ENCODE measurements at regions not wholly inside any gene's neighbourhood (a gene's known extent, or its start where the extent isn't known, plus 50 kb on each side); places are given as distances from the start of the nearest gene placed in this dataset.

DNA sequence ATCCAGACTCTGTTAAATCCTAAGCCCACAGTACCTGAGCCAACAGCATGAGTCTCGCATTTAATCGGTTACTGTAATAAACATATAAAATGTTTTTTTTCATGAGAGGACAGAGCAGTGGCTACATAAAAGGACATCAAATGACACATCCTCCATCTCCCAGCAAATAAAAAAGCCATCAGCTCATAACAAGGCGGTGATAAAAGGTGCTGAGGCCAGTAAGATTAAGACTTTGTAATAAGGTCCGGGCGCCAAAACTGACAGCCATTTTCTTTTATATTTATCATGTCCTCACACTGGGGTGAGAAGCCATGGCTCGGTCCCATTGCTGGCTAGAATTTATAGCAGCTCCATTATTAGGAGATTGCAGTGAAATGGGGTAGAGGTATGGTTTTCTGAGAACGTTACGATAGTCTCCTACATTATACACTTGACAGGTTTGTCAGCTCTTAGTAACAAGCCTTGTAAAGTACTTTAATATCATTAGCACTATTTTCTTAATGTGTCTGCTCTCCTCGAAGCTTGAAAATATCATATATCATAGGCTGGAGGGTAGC, 977.8 kb upstream of the NR2F2 start:
- no peak for DNase-seq

DNA sequence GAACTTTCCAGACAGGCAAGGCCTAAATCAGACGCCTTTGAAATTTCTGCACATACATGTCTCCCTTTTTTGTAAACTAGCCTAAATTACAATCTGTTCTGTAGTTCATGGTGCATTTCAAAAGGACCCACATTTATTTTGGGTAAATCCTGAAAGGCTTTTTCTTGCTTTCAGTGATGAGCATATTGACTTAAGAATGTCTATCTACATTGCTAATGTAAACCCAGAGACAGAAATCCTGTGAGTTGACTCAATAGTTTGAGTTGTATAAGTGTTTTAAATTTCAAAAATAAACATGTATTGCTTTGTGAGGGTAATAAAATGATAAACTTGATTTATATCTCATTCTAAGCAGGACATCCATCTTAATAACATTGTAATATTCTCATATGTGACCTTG, 977.0 kb upstream of the NR2F2 start:
- DNase-seq: no peak

DNA sequence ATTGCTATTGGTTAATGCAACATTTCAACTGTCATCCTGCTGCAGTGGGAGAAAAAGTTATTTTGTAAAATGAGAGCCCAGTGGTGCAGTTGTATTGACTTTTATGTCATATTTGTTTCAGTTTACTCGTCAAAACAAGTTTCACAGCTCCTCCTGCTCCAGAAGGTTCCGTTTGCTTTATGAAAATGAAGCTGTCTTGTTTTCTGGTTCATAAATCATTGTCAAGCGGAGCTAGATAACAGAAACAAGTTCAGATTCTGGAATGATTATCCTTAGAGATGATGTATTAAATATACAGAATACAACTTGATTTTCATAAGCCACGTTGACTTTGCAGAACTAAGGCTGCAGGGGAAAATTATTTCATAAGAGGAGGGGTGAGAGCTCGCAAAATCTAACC, 970.5 kb upstream of the NR2F2 start:
- no peak for DNase-seq

DNA sequence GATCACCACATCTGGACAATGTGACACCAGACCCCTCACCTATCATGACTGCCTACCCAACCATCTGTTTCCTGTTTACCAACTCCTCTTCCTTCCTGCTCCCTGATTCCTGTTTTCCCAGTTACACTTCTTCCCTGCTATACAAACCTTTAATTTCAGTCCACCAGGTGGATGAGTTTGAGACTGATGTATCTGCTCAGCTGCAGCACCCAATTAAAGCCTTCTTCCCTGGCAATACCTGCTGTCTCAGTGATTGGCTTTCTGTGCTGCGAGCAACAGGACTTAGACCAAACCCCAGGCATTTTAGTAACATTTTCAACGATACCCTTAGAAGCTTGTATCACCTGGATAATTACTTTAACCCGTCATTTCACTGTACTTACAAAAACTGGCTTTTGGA, 968.2 kb upstream of the NR2F2 start:
- no peak for DNase-seq

DNA sequence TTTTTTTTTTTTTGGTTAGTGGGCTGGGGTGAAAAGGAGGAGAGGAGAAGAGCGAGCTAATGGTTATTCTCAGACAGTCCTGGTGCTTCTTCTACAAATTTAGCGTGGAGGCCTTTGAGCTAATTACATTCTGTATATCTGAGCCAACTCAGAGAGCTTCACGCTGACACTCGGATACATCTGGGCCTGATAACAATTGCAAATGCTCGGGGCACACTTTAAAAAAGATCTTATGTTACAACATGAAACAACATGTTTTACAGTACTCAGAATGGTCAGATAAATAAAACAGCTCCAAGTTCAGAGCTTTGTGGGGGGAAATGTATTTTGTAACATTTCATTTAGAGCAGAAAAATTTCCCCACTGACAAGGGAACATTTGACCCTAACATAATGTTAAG, 966.9 kb upstream of the NR2F2 start:
- DNase-seq: no peak

DNA sequence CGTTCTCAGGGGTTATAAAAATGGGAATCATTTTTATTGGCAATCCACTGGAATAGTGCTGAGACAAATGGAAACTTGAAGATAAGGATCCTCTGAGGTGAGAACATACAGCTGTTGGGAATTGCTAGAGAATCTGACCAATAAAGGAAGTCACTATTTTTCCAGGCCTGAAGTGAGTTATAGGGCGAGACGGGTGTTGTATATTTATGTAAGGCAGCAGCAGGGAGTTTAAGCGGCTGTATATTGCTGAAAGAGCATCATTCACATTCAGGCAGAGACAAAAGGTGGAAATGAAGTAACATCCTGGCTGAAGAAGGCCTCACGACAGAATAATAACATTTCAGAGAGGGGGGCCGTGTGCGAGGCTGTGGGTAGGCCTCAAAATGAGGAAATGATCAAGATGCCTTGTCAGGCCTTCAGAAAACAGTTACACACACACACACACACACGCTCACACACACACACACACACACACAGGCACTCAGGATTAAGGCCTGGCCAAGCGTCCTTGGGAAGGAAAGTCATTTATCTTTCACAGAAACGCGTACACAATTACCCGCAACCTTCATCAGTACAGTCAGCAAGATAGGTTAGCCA, 964.9 kb upstream of the NR2F2 start:
- no peak for DNase-seq

DNA sequence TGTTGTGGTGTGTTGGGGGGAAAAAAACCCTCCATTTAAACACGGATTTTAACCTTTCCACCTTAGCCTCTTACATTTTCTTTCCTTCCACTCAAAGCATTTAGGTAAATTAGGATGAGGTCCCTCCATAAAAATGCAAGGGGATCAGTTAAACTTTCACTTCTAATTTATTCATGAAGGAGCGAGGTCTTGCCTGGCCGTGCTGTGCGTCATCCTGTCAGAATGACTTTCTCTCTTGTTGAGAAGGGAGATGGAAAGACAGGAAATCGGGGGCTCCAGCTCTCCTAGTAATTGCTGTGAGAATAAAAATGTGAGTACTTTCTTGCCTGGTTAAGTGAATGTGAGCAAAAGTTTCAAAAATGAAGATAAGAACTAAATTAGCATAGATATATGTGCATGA, 962.3 kb upstream of the NR2F2 start:
- no peak for DNase-seq

DNA sequence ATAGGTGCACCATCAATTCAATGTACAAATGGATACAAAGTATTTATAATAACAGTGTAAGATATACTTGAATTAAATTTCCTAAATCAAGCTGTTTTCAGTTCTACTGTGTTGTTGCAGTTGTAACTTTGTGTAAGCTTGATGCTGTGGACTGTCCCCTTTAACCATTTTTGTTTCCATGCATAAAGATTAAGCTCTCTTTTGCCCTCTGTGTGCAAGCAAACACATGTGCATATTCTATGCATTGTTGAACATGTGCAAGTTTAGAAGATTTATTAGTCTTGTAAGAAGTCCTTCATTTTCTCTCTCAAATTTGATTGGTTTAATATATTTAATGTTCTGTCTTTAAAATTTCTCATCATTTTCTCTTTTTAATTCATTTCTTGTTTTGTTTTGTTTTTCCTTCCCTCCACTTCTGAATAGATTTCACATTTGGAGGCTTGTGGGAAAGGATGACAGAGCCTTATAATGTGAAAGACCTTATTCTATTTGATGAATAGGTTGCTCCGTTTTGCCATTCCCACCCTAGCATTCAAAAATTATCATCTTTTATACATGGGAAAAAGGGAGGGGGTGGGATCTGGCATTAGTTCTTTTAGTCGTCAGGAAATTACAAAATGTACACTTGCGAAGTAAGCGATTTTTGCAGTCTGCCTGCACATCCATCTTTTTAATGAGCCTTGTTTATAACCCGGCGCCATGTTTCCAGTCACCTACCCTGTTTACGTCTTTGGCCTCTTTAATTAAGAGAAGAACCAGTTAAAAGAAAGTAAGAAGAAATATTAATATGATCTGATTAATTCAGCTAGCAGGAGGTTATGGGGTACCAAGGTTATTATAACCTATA, 961.5 kb upstream of the NR2F2 start:
- DNase-seq: no peak

DNA sequence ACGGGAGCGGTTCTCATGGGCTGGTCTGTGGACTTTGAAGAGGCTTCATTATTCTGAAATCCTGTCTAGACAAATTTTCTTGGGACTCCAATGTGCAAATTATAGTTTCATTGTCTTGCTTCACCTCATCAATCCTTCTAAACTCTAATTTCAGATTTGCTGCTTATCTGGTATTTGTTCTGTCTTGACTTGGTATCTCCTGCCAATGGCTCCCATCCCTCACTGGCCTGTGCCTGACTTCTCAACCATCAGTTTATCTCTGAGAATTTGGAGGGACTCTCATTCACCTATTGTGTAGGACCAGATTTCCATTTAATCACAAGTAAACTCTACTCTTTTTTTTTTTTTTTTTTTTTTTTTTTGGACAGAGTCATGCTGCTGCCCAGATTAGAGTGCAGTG, 960.2 kb upstream of the NR2F2 start:
- DNase-seq: no peak

DNA sequence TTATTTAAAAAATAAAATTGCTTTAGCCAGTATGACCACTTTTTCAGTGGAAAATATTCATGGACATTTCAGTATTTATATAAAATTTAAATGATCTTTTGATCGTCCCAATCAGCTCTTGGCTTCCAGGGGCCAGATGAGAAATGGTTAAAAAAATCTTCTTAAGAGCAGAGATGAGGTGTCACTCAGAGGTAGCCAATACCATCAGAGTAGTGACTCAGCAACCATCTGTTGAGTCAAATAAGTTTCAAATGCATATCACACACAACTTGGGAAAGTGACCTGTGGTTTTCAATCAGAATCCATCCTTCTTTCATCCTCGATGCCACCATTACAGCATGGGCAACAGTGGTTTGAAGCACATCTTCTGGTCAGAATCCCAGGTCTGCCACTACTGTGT, 958.8 kb upstream of the NR2F2 start:
- DNase-seq: no peak

DNA sequence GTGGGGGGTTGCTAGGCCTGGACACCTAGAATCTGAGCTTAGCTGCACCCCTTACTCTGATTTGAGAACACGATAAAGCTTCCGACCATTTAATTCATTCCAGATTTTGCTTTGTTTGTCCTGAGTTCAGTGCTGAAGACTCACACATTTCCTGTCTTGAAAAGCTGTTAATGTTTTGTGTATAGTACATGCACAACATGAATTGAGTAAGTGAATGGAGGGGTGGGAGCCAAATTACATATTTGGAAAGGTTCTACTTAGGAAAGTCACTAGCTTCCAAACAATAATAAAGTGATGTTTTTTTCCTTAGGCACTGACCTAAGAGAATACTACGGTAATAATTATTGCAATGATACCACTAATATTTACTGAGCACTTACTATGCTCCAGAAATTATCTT, 955.2 kb upstream of the NR2F2 start:
- no peak for DNase-seq

DNA sequence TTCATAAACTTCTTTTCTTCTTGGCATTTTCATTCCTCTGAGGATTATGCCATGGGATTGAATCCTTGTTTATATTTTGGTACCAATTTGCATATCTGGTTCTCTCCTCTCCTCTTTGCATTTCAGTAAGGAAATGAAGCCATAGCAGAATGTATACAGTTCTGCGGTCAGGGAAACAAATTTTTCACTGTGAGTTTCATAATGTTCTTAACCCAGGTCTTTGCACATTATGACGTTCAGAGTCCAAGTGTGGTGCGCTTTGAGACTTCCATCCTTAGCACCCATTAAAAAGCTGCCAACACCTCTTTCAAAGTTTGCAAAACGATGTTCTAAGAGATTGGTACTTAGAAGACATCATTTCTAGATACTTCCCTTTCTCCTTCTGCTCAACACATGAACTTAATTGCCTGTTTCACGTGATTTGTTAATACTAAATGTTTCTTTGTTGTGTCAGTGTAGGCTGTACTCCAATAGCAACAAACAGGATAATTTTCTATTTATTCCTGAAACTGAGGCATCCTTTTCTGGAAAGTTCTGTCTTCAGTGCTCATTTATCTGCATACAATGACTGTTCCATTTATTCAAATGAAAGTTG, 953.1 kb upstream of the NR2F2 start:
- DNase-seq: no peak

DNA sequence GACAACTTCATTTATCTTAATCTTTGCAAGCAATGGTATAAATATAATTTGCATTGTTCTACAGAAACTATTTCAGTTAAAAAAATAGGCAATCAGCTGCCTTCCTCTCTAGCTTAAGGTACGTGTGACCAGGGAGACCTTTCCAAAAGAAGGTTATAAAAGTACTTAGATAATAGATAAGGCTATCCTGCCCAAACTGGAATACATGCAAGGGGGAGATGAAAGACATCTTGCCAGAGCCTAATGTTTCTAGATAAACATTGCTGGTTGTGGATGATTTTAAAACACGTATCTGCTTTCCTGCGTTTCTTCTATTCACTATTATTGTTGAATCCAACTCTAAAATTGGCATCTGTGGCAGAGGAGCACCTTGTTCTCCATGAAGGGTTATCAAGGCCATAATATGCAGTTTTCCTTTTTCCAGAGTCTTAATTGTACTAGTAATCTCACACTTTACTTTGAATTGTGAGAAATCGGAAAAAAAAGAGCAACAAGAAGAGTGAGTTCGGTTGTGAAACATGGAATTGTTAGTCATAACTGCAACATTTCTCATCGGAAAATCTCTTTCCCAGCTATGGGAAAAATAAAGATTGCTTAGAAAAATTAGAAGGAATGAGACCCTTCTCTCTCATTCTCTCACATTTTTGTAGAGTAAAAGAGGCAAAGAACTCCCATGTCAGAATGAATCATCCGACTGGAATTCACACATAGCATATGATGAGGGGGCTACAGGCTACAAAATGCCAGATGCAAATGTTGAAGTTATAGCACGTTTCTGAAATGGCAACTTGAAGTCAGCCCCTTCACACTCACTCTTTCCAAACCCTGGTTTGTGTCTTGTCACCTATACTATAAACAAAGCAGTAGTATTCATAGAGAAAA, 936.1 kb upstream of the NR2F2 start:
- DNase-seq: no peak

DNA sequence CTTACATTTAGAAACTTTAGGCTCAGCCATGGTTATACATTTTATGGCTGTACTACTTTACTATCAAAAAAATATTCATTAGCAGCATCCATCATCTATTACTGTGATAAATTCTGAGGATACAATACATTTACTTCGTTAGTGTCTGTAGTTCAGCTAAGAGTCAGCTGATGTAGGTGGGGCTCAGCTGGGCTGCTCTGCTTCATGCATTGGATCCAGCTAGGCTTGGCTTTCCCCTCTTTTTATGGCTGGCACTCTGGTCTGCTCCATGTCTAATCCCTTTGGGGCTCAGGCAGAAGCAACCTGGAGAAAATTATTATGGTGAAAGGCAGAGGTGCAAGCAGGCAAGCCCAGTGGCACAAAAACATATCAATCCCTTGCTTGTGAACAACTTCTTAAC, 930.1 kb upstream of the NR2F2 start:
- DNase-seq: no peak

DNA sequence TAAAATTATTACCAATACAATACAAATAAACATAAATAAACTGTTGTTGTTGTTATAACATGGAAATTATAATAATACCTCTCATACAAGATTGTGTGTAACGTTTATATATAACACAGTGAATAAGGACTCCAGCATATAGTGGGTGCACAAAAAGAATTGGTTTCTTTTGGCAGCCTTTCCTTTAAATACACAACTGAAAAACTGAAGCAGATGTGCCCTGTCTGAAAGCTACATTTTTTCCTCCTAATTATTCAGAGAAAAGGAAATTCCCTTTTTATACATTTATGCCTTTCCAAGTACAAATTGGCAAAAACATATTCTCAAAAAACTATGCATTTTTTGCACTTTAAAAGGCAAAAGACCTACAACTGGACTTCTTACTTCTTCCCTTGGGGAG, 928.9 kb upstream of the NR2F2 start:
- DNase-seq: no peak

DNA sequence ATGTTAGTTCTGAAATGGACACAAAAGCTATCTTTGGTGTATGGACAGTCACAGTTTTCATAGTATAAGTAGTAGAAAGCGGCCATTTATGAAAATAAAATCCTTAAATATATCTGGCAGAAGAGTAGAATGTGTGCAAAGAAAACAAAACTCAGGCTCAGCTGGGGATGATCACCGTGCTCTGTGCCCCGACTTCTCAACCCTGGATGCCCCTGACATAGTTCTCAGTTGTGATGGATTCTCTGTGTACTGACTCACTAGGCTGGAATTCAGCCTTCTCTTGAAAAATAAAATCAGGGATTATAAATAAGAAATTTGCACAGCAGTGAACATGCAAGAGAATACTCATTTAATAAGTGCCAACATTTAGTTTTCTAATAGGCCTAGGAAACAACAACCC, 925.1 kb upstream of the NR2F2 start:
- no peak for DNase-seq

DNA sequence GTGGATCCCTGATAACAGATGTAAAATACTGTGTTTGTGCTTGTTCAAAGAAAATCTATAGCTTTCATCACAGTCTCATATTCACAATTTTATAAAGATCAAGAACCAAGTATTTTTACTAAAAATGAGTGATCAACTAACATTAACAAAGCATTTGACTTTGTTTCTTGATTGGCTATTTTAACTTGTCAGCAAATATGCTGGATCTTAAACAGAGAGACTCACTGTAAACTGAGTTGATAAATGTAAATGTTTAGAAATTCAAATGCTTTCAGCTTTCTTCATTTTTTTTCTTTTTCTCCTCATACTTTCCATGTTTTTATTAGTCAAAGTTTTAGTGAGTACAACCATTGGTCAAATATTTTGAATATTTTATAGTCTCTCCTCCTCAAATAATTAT, 923.0 kb upstream of the NR2F2 start:
- no peak for DNase-seq

DNA sequence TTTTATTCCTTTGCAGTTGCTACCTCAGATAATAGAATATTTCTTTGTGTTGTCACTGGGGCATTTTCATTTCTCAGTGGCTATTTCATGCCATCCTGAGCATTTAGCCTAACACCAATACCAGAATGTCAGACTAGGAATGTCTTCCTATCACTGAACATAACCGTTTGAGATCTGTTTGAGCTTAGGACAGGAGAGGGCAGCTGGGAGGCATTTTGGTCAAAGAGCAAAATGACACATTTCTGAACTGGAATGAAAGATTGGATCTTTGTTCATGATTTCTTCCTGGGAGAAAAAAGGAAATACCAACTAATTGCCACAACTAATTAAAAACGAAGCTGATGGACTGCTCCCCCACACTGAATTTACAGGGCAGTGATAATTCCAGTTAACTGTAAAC, 921.3 kb upstream of the NR2F2 start:
- DNase-seq: no peak

DNA sequence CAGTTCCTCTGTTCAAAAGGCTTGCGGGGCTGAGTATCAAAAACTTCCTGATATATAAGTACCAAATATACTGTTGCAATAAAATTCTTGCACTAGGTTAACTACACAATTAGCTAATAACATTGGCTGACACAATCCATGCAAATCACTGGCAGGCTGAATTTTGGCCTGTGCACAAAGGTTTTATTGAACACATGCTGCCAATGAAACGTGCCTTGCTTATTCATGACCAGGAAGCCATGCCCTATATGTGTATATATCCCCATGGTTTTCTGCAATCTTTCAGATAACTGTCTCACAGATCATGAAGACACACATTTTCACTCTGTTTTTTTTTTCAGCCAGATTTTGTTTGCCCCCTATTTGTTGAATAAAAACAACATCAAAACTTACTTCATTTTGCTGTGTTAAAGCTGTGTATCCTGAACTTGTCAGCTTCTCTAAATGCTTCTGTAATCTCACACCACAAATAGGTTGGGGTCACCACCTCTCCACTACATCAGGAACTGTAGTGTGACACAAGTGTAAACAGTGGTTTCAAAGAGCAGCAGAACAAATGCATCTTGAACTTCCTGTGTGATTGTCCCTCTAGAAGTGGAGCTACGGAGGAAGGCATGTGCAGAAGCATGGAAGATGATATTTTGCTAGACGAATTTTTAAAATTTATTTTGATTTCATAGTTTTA, 920.7 kb upstream of the NR2F2 start:
- DNase-seq: no peak

DNA sequence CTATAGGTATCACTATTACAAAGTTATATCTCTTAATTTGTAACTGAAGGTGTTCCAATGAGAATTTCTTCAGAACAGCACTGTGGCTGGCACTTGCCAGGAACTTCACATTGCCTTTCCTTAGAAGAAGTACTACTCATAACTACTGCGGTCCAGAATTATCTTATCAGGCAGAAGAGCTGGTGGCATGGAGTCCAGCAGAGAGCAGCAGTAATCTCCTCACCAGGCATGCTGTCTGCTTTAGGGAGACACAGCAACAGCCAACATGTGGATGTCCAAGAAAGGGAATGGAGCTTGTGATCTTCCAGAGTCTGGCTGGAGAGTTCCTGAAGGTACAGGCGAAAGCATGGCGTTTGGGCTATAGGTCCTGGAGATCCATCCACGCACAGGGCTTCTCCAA, 919.7 kb upstream of the NR2F2 start:
- DNase-seq: no peak

DNA sequence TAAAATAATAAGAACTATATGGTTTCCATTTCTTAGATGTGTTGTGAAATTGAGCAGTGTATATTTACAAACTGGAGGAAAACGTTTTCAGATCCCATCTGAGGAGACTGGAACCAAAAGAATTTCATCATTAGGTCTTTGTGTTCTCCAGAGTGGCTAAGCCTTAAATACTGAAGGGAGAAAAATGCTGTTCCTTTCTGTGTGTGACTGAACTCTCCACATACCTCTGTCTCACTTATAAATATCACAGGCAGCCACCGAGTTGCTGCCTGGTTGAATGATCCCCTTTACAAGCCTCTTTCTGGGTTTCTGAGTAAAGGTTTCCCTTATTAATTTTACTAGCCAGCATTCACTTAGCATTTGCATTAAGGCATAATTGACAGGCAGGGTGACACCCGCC, 913.9 kb upstream of the NR2F2 start:
- no peak for DNase-seq

DNA sequence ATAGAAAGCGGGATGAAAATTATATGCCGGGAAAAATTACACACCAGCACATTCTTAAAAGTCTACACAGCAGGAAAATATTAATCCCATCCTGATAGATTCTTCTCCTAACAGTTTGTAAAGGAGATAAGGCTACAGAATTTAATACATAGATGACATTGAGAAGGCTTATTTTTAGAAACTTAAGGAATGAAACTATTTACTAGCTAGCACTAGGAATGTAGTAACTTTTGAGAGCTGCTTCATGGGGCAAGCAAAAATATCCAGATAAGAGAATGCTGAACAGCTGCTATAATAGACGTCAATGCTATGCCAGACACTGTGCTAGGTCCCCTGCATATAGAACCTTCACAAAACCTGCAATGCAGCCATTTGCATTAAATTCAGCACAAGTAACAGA, 912.7 kb upstream of the NR2F2 start:
- DNase-seq: no peak

DNA sequence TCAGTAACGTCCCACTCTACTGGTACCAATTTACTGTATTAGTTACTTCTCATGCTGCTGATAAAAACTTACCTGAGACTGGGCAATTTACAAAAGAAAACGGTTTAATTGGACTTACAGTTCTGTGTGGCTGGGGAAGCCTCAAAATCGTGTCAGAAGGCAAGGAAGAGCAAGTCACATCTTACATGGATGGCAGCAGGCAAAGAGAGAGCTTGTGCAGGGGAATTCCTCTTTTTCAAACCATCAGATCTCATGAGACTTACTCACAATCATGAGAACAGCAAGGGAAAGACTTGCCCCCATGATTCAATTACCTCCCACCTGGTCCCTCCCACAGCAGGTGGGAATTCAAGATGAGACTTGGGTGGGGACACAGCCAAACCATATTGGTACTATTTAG, 908.2 kb upstream of the NR2F2 start:
- no peak for DNase-seq
